Erythroblast (primary cell): ENCODE measurements at regions not wholly inside any gene's neighbourhood (a gene's known extent, or its start where the extent isn't known, plus 50 kb on each side); places are given as distances from the start of the nearest gene placed in this dataset.
"Not testable (repeated sequence)": the region's sequence is repeated elsewhere in the genome, so short reads cannot be mapped to it uniquely, and the experiment has no call there.

Experiments
- DNase-seq, 2 experiments: peaks; one replicate each; lab custom pipeline; 2025; lab: John Stamatoyannopoulos, UW
- GATA1 ChIP-seq: IDR thresholded peaks from 2 replicates; pipeline ENCODE4 v1.6.1; 2011; ENCODE audit warnings: low read depth, mild to moderate bottlenecking, control low read depth, low read length, moderate library complexity
- POLR2A ChIP-seq: IDR thresholded peaks from 2 replicates; pipeline ENCODE4 v1.6.1; 2011; ENCODE audit warnings: mild to moderate bottlenecking, low read length

DNA sequence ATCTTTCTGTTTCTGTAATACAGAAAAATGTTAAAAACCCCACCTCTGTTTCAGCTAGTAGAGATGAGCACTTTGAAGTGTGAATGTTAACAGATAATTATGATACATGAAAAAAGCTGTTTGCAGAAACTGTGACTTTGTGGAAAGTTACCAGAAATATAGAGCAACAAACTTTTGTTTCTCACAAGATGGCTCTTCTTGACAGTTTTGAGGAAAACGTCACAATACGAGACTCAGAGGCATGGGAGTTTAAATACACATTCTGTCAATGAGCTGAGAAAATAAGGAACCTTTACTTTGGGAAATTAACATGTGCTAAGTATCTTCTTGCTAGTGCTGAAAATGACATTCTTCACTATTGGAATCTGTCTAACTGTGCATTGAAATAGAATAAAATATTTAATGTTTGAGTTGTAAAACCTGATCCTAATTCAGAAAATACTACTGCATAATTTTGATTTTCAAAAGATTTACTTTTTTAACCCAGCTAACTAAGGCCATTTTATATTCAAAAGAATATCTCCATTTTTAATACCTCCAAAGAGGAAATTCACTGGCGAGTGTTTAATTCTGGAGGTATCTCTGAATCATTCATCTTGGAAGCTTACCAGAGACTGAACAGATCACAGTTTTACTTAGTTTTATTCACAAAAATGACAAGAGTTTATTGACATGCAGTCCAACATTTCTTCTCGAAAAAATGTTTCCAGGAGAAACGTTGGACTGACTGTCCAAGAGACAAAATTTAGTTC lies 308.9 kb upstream of the LRFN5 start:
- DNase-seq = no peak
- TF ChIP-seq POLR2A (no peak), GATA1 (no peak)

DNA sequence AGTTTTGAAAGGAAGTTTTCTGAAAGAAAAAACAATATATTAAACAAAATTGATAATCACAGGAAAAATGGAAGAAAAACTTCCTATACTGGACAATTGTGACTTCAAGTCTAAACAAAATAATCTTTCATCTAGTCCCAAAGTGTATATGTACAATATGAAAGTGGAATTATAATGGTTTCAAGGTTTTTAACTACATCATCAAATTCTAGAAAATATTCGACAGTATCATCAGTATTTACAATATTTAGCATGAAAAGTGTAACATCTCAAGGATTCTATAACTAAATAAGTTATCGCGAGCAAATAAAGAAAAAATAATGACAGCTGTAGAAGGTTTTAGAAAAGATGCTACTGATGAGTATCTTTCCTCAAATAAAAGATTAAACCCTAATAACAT lies 310.9 kb upstream of the LRFN5 start:
- DNase-seq = no peak
- TF ChIP-seq POLR2A (no peak), GATA1 (no peak)

DNA sequence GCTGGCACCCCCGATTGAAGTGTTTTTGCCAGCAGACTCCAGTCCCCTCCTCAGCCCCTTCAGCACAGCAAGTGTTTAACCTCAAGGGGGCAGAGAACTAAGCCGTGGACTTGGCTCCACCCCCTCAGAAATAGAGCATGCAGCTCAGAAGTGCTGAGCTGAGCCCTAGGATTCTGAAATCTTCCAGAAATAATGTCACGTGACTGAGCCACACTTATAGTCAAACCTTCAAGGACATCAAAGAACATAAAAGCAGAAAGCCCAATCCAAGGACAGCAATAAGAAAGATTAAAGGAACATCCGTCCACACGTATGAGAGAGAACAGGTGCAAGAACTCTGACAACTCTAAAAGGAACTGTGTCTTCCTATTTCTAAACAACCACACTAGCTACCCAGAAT lies 317.7 kb upstream of the LRFN5 start:
- DNase-seq = no peak
- TF ChIP-seq GATA1 (no peak), POLR2A (no peak)

DNA sequence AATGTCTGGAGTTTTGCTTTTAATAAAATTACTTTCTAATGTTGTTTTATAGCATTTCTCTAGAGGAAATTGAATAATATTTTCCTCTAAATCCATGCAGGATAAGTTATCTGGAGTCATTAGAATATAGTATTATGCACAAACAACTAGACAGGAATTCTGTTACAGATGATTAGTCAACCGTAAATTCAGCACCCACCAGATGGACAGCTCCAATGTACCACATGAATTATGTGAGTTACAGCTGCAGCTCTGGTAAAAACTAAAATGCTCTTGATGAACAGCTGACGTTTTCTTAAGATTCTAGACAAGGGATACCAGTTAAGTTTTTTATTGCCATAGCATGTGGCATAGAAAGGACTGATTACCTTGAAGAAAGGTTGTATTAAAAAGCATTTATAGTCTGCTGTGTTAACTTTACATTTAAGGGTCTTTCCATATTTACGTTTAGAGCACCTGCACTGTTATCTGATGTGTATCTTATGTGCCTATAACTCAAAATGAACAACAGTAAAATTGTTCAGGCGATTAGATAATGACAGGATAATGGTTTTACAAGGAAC lies 321.4 kb upstream of the LRFN5 start:
- peak; percentile 1 to 2 for DNase-seq
- TF ChIP-seq POLR2A = no peak
- TF ChIP-seq GATA1 = no peak

DNA sequence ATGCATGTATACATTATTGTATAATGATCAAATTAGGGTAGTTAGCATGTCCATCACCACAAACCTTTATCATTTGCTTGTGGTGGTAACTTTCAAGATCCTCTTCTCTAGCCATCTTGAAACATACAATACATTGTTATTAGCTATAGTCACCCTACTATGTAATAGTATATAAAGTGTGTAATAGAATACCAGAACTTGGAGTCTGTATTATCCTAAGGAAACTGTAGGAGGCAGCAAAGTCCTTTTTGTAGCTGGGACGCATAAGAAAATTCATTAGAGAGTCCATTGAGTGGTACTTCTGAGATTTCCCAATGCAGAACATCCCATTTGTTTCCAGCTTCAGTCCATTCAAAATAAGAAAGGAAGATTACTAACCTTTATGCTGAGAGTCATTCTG lies 325.9 kb upstream of the LRFN5 start:
- no peak for DNase-seq
- TF ChIP-seq POLR2A = no peak
- TF ChIP-seq GATA1 = no peak

DNA sequence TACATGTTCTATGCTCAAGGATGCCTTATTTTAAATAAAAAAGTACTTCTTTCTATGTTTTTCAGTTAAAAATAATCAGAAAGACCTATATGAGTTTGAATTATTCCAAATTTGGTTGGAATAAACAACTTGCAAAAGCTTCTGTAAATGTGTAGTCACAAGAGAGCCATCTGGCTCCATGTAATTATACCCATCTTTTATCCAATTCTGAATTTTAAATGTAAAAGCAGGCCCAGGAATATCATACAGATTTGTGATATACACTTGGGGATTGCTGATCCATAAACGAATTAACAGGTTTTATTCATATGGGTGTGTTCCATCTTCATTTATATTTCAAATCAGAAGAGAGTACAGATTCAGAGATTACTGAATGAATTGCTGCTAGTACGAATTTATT lies 329.2 kb upstream of the LRFN5 start:
- TF ChIP-seq GATA1 (no peak), POLR2A (no peak)
- no peak for DNase-seq

DNA sequence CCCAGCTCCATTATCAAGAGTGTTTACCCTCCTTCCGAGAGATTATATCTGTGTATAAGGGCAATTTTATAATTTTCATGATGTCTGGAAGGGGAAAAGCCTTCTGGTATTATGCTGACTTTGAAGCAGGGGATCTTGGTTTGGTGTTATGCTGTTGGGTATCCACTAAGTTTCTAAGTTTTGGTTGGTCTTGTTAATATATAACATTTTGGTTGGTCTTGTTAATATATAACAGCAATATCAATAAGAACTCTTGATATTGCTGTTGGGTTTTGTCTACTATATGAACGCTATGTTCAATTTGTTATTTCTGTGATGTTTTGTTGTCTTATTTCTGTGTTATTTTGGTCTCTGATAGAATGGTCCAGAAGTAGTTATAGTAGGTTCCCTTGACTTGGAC lies 349.2 kb upstream of the LRFN5 start:
- DNase-seq = no peak
- TF ChIP-seq GATA1 (no peak), POLR2A (no peak)

DNA sequence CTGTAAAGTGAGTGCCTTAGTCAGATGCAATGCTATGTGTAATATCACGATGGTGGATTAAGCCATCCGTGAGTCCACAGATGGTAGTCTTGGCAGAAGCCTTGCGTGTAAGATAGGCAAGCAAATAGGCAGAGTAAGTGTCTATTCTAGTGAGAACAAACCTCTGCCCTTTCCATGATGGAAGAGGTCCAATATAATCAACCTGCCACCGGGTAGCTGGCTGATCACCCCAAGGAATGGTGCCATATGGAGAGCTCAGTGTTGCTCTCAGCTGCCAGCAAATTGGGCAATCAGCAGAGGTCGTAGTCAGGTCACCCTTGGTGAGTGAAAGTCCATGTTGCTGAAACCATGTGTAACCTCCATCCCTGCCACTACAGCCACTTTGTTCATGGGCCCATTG lies 371.2 kb upstream of the LRFN5 start:
- no peak for DNase-seq

DNA sequence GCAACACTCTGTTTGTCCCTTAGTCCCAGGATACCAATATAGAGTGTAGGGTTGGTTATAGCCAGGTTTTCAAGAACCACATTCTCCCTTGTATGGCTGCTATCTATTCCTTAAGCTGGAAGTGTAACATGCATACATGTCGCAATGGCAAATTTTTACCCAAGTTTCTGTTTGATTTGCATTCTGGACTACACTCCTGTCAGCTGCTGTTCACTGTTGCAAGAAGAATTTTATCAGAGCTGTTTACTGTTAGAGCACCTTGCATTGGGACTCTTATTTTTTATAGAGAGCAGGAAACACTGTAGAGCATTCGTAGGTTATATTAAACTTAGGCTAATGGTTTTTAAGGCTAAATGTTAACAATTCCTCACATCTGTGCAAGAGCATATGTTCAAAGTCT lies 376.0 kb upstream of the LRFN5 start:
- TF ChIP-seq GATA1 = no peak
- TF ChIP-seq POLR2A = no peak
- DNase-seq = no peak

More for the DNA sequence above, 371.2 kb upstream of the LRFN5 start:
- no peak for TF ChIP-seq POLR2A
- no peak for TF ChIP-seq GATA1

DNA sequence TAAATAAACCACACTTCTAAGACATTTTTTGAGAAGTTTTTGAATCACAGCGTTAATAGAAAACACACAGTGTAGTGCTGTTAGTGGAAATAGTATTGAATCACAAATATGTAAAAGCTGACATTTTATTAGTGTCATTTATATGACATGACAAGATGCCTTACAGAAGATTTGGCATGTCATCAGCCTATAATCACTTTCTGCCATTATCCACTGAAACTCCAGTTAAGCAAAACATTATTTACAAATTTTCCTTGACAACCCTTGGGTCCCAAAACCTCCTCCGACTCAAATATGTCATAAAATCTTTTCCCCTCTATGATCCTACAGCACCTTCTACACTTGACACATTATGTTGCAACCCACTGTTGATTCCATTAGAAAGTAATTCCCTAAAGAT lies 376.9 kb upstream of the LRFN5 start:
- TF ChIP-seq GATA1 (no peak), POLR2A (no peak)
- DNase-seq = no peak

DNA sequence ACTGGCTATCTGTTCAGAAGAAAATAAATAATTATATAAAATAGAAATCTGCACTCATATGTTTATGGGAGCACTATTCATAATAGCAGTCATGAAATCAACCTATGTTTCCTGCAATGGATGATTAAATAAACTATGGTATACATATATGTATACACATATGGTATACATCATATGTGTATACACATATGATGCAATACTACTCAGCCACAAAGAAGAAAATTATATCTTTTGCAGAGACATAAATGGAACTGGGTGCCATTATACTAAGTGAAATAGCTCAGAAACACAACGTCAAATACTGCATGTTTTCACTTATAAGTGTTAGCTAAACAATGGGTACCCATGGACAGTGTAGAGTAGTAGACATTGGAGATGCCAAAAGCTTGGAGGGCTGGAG lies 381.2 kb upstream of the LRFN5 start:
- TF ChIP-seq GATA1 = no peak
- TF ChIP-seq POLR2A = no peak
- DNase-seq = no peak

DNA sequence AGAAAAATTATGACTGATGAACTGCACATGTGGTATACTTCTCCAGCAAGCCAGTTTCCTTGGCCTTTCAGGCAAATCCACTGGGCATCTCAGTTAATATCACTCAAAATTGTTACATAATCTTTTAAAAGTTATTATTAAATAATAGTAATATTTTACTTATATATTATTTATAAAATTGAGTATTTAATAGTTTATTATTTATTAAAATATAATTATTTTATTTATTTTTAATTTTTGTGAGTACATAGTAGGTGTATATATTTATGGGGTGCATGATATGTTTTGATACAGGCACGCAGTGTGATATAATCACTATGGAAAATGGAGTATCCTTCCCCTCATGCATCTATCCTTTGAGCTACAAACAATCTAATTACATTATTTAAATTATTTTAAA lies 384.1 kb upstream of the LRFN5 start:
- no peak for TF ChIP-seq POLR2A
- TF ChIP-seq GATA1 = no peak
- DNase-seq = no peak

DNA sequence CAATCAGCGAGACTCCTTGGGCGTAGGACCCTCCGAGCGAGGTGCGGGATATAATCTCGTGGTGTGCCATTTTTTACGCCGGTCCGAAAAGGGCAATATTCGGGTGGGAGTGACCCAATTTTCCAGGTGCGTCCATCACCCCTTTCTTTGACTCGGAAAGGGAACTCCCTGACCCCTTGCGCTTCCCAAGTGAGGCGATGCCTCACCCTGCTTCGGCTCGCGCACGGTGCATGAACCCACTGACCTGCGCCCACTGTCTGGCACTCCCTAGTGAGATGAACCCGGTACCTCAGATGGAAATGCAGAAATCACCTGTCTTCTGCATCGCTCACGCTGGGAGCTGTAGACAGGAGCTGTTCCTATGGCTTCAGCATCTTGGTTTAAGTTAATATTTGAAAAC lies 391.7 kb upstream of the LRFN5 start:
- DNase-seq = not testable (repeated sequence)

DNA sequence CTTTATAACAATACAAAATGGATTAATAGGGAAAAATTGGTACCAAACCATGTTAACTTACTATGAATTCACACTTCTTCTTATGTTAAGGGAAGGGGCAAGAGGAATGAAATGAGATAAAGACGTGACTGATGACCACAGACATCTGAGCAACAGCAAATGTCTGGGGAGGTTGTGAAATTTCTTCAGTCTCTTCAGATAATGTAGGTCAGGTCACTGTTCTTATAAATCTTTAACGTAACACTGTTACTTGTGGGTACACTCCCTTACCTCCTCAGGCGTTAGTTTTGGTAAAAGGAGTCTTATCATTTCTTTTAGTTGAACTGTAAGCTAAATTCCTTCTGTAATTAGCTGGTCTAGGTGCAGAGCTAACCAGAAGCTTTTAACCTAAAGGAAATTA lies 405.0 kb upstream of the LRFN5 start:
- TF ChIP-seq GATA1 = no peak
- no peak for TF ChIP-seq POLR2A
- DNase-seq = no peak

DNA sequence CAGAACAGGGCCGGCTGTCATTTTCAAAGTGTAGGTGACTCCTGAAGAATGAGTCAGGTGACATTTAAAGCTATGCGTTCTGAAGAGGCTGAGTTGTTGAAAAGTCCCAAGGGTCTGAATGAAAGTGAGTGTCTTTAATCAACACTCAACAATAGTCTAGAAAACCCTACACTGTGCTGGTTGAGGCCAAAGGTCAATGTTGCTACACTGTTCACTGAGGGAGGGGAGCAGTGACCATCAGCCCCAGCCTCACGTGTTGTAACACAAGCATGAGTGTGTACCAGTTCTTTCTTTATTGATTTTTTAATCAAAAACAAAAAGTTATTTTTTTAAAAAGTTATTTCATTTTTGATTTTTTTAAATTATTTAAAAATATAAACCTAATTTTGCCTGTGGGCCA lies 418.8 kb upstream of the LRFN5 start:
- TF ChIP-seq POLR2A = no peak
- no peak for DNase-seq
